GM12892 (cell line): ENCODE measurements at regions not wholly inside any gene's neighbourhood (a gene's known extent, or its start where the extent isn't known, plus 50 kb on each side); places are given as distances from the start of the nearest gene placed in this dataset.

Source experiments
- POLR2A ChIP-seq: IDR thresholded peaks from 2 replicates; pipeline ENCODE4 v1.6.1; 2011; ENCODE audit warnings: low read depth, low read length, control low read depth
- POLR2AphosphoS5 ChIP-seq: IDR thresholded peaks from 2 replicates; pipeline ENCODE4 v1.6.1; 2011; ENCODE audit warnings: low read depth, low read length, control low read depth
- TAF1 ChIP-seq: IDR thresholded peaks from 2 replicates; pipeline ENCODE4 v1.6.1; 2011; ENCODE audit warnings: low read depth, mild to moderate bottlenecking, control low read depth, low read length, borderline replicate concordance

DNA sequence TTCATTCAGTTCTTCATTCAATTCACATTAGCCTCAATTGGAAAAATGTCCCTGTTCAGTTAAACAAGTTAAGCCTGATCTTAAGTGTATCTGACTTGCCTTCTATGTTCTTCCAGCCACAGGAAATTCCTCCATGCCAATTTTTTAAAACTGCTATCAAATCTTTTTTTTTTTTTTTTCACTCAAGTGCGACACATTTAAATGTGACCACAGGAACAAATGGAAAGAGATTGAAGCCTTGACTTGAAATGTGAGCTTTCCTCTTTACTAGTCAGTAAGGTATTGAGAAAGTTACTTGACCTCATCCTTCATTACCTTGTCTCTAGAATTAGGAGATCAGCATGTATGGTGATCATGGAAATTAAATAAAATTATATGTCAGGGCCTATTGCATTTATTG is 165.1 kb downstream of the SLIT2 start:
- no peak for TF ChIP-seq POLR2A
- TF ChIP-seq POLR2AphosphoS5 = no peak
- TF ChIP-seq TAF1 = no peak
